ENCODE measurements at regions not wholly inside any gene's neighbourhood (a gene's known extent, or its start where the extent isn't known, plus 50 kb on each side); places are given as distances from the start of the nearest gene placed in this dataset.
"Not testable (repeated sequence)": the region's sequence is repeated elsewhere in the genome, so short reads cannot be mapped to it uniquely, and the experiment has no call there.

- no peak for DNase-seq (ENCODE audit: low read depth in 1 of 2, low spot score in 2 of 2)
- Histone ChIP-seq H3K9me3 (replicated peaks) (no peaks in the 10 kb centered on the region), H3K36me3 (no peaks in the 10 kb centered on the region), H3K4me3 (no peak overlapping the region), H3K27me3 (replicated peaks) (no peaks in the 10 kb centered on the region), H3K27ac (no peak overlapping the region), H3K4me1 (replicated peaks) (no peaks in the 10 kb centered on the region)
Observed at GRCh38 chrY:9118704-9119103, 218.6 kb upstream of the TSPY4 start.

- DNase-seq (ENCODE audit: low read depth in 1 of 2, low spot score in 2 of 2): no peak
- Histone ChIP-seq H3K27me3 (replicated peaks) (no peaks in the 10 kb centered on the region), H3K4me1 (replicated peaks) (no peaks in the 10 kb centered on the region), H3K9me3 (replicated peaks) (no peaks in the 10 kb centered on the region), H3K4me3 (no peak overlapping the region), H3K27ac (no peak overlapping the region), H3K36me3 (no peaks in the 10 kb centered on the region)
Observed at GRCh38 chrY:9124623-9125022, 212.6 kb upstream of the TSPY4 start.

GRCh38 chrY:9126545-9126944 lies 210.7 kb upstream of the TSPY4 start:
- Histone ChIP-seq H3K9me3 (replicated peaks) (no peaks in the 10 kb centered on the region), H3K4me1 (replicated peaks) (no peaks in the 10 kb centered on the region), H3K27me3 (replicated peaks) (no peaks in the 10 kb centered on the region), H3K36me3 (no peaks in the 10 kb centered on the region), H3K4me3 (no peak overlapping the region), H3K27ac (no peak overlapping the region)
- peak; percentile 19 to 37 for DNase-seq (ENCODE audit: low read depth in 1 of 2, low spot score in 2 of 2)

GRCh38 chrY:9143366-9143765 lies 193.9 kb upstream of the TSPY4 start:
- peak in 1 of 2 experiments; percentile 41 for DNase-seq (ENCODE audit: low read depth in 1 of 2, low spot score in 2 of 2)
- not testable (repeated sequence) for H3K9me3 ChIP-seq (replicated peaks); H3K4me1 ChIP-seq (replicated peaks); H3K27me3 ChIP-seq (replicated peaks); H3K36me3 ChIP-seq; H3K4me3 ChIP-seq
- 0 out of 2 replicates have a peak overlapping the region, but pooled peaks have one; percentile 15 for H3K27ac ChIP-seq

GRCh38 chrY:9154552-9154951 lies 182.7 kb upstream of the TSPY4 start:
- Histone ChIP-seq H3K27ac (peak overlapping the region; percentile 92), H3K4me1 (replicated peaks) (peaks cover 21% of the 10 kb centered on the region)
- not testable (repeated sequence) for H3K27me3 ChIP-seq (replicated peaks); H3K36me3 ChIP-seq; H3K4me3 ChIP-seq; H3K9me3 ChIP-seq (replicated peaks)
- DNase-seq (ENCODE audit: low read depth in 1 of 2, low spot score in 2 of 2): peak in 1 of 2 experiments; percentile 73

GRCh38 chrY:9155721-9156120 lies 181.5 kb upstream of the TSPY4 start:
- H3K4me1 ChIP-seq (replicated peaks): peaks cover 27% of the 10 kb centered on the region
- DNase-seq (ENCODE audit: low read depth in 1 of 2, low spot score in 2 of 2): no peak
- no peaks in the 10 kb centered on the region for H3K27me3 ChIP-seq (replicated peaks)
- H3K9me3 ChIP-seq (replicated peaks): no peaks in the 10 kb centered on the region
- H3K36me3 ChIP-seq: no peaks in the 10 kb centered on the region
- H3K27ac ChIP-seq: peak overlapping the region; percentile 92
- no peak overlapping the region for H3K4me3 ChIP-seq

GRCh38 chrY:9158616-9159015 lies 178.6 kb upstream of the TSPY4 start:
- peak in 1 of 2 experiments; percentile 38 for DNase-seq (ENCODE audit: low read depth in 1 of 2, low spot score in 2 of 2)
- H3K36me3 ChIP-seq: no peaks in the 10 kb centered on the region
- peak overlapping the region; percentile 40 for H3K27ac ChIP-seq
- peaks cover 34% of the 10 kb centered on the region for H3K4me1 ChIP-seq (replicated peaks)
- H3K27me3 ChIP-seq (replicated peaks): no peaks in the 10 kb centered on the region
- no peaks in the 10 kb centered on the region for H3K9me3 ChIP-seq (replicated peaks)
- H3K4me3 ChIP-seq: no peak overlapping the region

- not testable (repeated sequence) for H3K36me3 ChIP-seq; H3K4me3 ChIP-seq; DNase-seq (ENCODE audit: low read depth in 1 of 2, low spot score in 2 of 2); H3K27me3 ChIP-seq (replicated peaks); H3K9me3 ChIP-seq (replicated peaks)
- Histone ChIP-seq H3K27ac (peak overlapping the region; percentile 76), H3K4me1 (replicated peaks) (peaks cover 24% of the 10 kb centered on the region)
Observed at GRCh38 chrY:9160331-9160730, 176.9 kb upstream of the TSPY4 start.

GRCh38 chrY:9160976-9161375 lies 176.3 kb upstream of the TSPY4 start:
- H3K27me3 ChIP-seq (replicated peaks); H3K9me3 ChIP-seq (replicated peaks); H3K36me3 ChIP-seq; H3K4me3 ChIP-seq: not testable (repeated sequence)
- Histone ChIP-seq H3K27ac (peak overlapping the region; percentile 76), H3K4me1 (replicated peaks) (peaks cover 24% of the 10 kb centered on the region)
- DNase-seq (ENCODE audit: low read depth in 1 of 2, low spot score in 2 of 2): peak in 1 of 2 experiments; percentile 48

- H3K27ac ChIP-seq; DNase-seq (ENCODE audit: low read depth in 1 of 2, low spot score in 2 of 2): not testable (repeated sequence)
Observed at GRCh38 chrY:9161990-9162389, 175.3 kb upstream of the TSPY4 start.

GRCh38 chrY:9162424-9162823 lies 174.8 kb upstream of the TSPY4 start:
- H3K4me3 ChIP-seq; H3K27ac ChIP-seq; DNase-seq (ENCODE audit: low read depth in 1 of 2, low spot score in 2 of 2); H3K27me3 ChIP-seq (replicated peaks); H3K9me3 ChIP-seq (replicated peaks); H3K36me3 ChIP-seq: not testable (repeated sequence)
- peaks cover 24% of the 10 kb centered on the region for H3K4me1 ChIP-seq (replicated peaks)

More at GRCh38 chrY:9161990-9162389, 175.3 kb upstream of the TSPY4 start:
- H3K4me3 ChIP-seq; H3K9me3 ChIP-seq (replicated peaks); H3K27me3 ChIP-seq (replicated peaks); H3K36me3 ChIP-seq: not testable (repeated sequence)
- peaks cover 24% of the 10 kb centered on the region for H3K4me1 ChIP-seq (replicated peaks)

GRCh38 chrY:9177641-9178040 lies 159.6 kb upstream of the TSPY4 start:
- not testable (repeated sequence) for H3K4me3 ChIP-seq; H3K27me3 ChIP-seq (replicated peaks); H3K9me3 ChIP-seq (replicated peaks); H3K4me1 ChIP-seq (replicated peaks); DNase-seq (ENCODE audit: low read depth in 1 of 2, low spot score in 2 of 2); H3K27ac ChIP-seq; H3K36me3 ChIP-seq

- not testable (repeated sequence) for H3K4me3 ChIP-seq; H3K27ac ChIP-seq; H3K36me3 ChIP-seq; H3K4me1 ChIP-seq (replicated peaks); H3K9me3 ChIP-seq (replicated peaks); H3K27me3 ChIP-seq (replicated peaks); DNase-seq (ENCODE audit: low read depth in 1 of 2, low spot score in 2 of 2)
Observed at GRCh38 chrY:9184827-9185226, 152.4 kb upstream of the TSPY4 start.

GRCh38 chrY:9207082-9207481 lies 130.2 kb upstream of the TSPY4 start:
- DNase-seq (ENCODE audit: low read depth in 1 of 2, low spot score in 2 of 2); H3K4me3 ChIP-seq; H3K27me3 ChIP-seq (replicated peaks); H3K4me1 ChIP-seq (replicated peaks); H3K36me3 ChIP-seq; H3K27ac ChIP-seq; H3K9me3 ChIP-seq (replicated peaks): not testable (repeated sequence)

GRCh38 chrY:9226409-9226808 lies 110.9 kb upstream of the TSPY4 start:
- DNase-seq (ENCODE audit: low read depth in 1 of 2, low spot score in 2 of 2): no peak
- Histone ChIP-seq H3K27me3 (replicated peaks) (no peaks in the 10 kb centered on the region), H3K36me3 (no peaks in the 10 kb centered on the region), H3K4me3 (no peak overlapping the region), H3K27ac (no peak overlapping the region), H3K9me3 (replicated peaks) (no peaks in the 10 kb centered on the region), H3K4me1 (replicated peaks) (no peaks in the 10 kb centered on the region)
